Panc1 (cell line): ENCODE measurements at regions not wholly inside any gene's neighbourhood (a gene's known extent, or its start where the extent isn't known, plus 50 kb on each side); places are given as distances from the start of the nearest gene placed in this dataset.
A peak's percentile ranks its signal among the peaks of the same experiment; 100 is the strongest.

Experiments used
- ATAC-seq: fragments of 200-7000 bp; cut with Tn5 transposase; 2 replicates; pipeline ENCODE4 v1.9.1; 2020; ENCODE audit warnings: mild to moderate bottlenecking, moderate library complexity
- BruUV-seq: library from RNA; stranded (reverse); fragments of 400-500 nt; replicated peaks from 2 replicates; lab custom pipeline; 2021; lab: Mats Ljungman, UMichigan
- CTCF ChIA-PET: fragments of 300-600 bp; sonication (Branson Sonifier 250); formaldehyde crosslinking; loops from one replicate; lab custom pipeline; 2022; ENCODE audit warnings: antibody characterized with exemption; lab: Charles Lee
- POLR2A ChIA-PET: fragments of 300-600 bp; sonication (Branson Sonifier 250); formaldehyde crosslinking; loops from one replicate; lab custom pipeline; 2022; ENCODE audit warnings: antibody characterized with exemption; lab: Charles Lee
- DNase-seq: peaks from one replicate; pipeline ENCODE4 v3.0.0-alpha.2; 2010; ENCODE audit warnings: low read depth, low spot score
- H3K27ac ChIP-seq: 2 replicates; pipeline ENCODE4 v1.5.1; 2011; ENCODE audit warnings: mild to moderate bottlenecking, low read length, inconsistent platforms
- H3K27me3 ChIP-seq: fragments of 200-500 bp; sonication (Bioruptor generic); 2 replicates; pipeline ENCODE4 v1.6.0; 2014; ENCODE audit warnings: low read length, inconsistent platforms; ENCODE audit not compliant: control insufficient read depth, insufficient read depth
- H3K36me3 ChIP-seq: fragments of 200-500 bp; sonication (Bioruptor generic); 2 replicates; pipeline ENCODE4 v1.5.1; 2014; ENCODE audit warnings: inconsistent platforms, mild to moderate bottlenecking, low read length, moderate library complexity; ENCODE audit not compliant: control insufficient read depth, insufficient read depth
- H3K4me1 ChIP-seq: 2 replicates; pipeline ENCODE4 v1.5.1; 2011; ENCODE audit warnings: inconsistent platforms, mild to moderate bottlenecking, low read length, moderate library complexity; ENCODE audit not compliant: control insufficient read depth, insufficient read depth
- H3K4me3 ChIP-seq, 2 experiments: 2 replicates each; pipeline ENCODE4 v1.5.1; 2011 to 2012; ENCODE audit warnings: low read depth in 2 of 2, low read length in 2 of 2, mild to moderate bottlenecking in 2 of 2, inconsistent platforms in 1 of 2, moderate library complexity in 1 of 2
- H3K9me3 ChIP-seq: fragments of 200-500 bp; sonication (Bioruptor generic); 2 replicates; pipeline ENCODE4 v1.5.1; 2014; ENCODE audit warnings: low read depth, mild to moderate bottlenecking, inconsistent platforms, low read length, moderate library complexity; ENCODE audit not compliant: control insufficient read depth, insufficient read depth
- POLR2AphosphoS5 ChIP-seq: IDR thresholded peaks from 2 replicates; pipeline ENCODE4 v1.6.1; 2012; ENCODE audit warnings: mild to moderate bottlenecking, low read depth, low read length, moderate library complexity
- SIN3A ChIP-seq: IDR thresholded peaks from 2 replicates; pipeline ENCODE4 v1.6.1; 2012; ENCODE audit warnings: low read depth, mild to moderate bottlenecking, low read length, moderate library complexity, borderline replicate concordance; ENCODE audit not compliant: insufficient read depth
- TCF7L2 ChIP-seq: IDR thresholded peaks from 2 replicates; pipeline ENCODE4 v1.6.1; 2011; ENCODE audit warnings: mild to moderate bottlenecking, low read depth, low read length, inconsistent platforms
- in situ Hi-C: cut with HindIII; loops from 2 replicates; pipeline ENCODE4 v1.10.0; 2016; ENCODE audit warnings: low sequenced_read_pairs, low pct_unique_long_range_greater_than_20kb
- intact Hi-C: fragments of 100-400 bp; cut with micrococcal nuclease; formaldehyde crosslinking; loops from one replicate; pipeline ENCODE4 v1.10.0; 2022; ENCODE audit not compliant: unreplicated experiment
- TF ChIP-seq, protein P1 (sequence below), 2 experiments: IDR thresholded peaks; 2 replicates each; pipeline ENCODE4 v1.6.1; 2011 to 2012; ENCODE audit warnings: low read depth in 2 of 2, control low read depth in 1 of 2, low read length in 1 of 2, mild to moderate bottlenecking in 1 of 2, moderate library complexity in 1 of 2; ENCODE audit not compliant: insufficient read depth in 1 of 2
- TF ChIP-seq, protein P2 (sequence below): fragments of 450-650 bp; IDR thresholded peaks from 2 replicates; pipeline ENCODE4 v1.5.1; 2017; ENCODE audit warnings: mild to moderate bottlenecking

DNA sequence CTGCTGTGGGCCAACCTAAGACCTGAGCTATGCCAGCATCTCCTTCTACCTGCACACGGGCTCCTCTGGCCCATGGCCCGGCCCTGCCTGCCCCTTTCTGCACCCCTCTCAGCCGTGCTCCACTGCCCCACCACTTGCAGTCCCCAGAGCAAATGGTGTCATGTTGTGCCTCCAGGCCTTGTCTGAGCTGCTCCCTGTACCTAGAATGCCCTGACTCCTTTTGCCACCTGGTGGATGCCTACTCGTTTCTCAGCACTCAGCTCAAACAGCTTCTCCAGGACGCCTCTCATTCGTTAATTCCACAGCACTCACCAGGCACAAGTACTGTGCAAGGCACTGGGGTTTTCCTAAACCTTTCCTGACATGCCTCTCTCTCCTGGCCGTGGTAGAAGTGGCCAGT is 63.2 kb upstream of the PNMA1 start:
- no TSS peak for BruUV-seq
- no peaks in the 10 kb centered on the region for H3K9me3 ChIP-seq
- intact Hi-C loops = no loop called here
- no peaks in the 10 kb centered on the region for H3K36me3 ChIP-seq
- ChIA-PET POLR2A (interaction anchor here (0.7 to 1.3 kb wide), 2 partner anchors 23 to 48 kb away, joined by 4 read pairs; no protein-coding TSS in a partner anchor), CTCF (interaction anchor here (0.6 to 2.7 kb wide), 7 partner anchors 12 to 145 kb away, joined by 4 to 13 read pairs (median 4); a partner anchor contains a TSS)
- H3K27me3 ChIP-seq = no peaks in the 10 kb centered on the region
- in situ Hi-C loops = no loop called here
- H3K4me3 ChIP-seq = no peak overlapping the region
- peaks cover 45% of the 10 kb centered on the region for H3K4me1 ChIP-seq
- TF ChIP-seq, protein P1, sequence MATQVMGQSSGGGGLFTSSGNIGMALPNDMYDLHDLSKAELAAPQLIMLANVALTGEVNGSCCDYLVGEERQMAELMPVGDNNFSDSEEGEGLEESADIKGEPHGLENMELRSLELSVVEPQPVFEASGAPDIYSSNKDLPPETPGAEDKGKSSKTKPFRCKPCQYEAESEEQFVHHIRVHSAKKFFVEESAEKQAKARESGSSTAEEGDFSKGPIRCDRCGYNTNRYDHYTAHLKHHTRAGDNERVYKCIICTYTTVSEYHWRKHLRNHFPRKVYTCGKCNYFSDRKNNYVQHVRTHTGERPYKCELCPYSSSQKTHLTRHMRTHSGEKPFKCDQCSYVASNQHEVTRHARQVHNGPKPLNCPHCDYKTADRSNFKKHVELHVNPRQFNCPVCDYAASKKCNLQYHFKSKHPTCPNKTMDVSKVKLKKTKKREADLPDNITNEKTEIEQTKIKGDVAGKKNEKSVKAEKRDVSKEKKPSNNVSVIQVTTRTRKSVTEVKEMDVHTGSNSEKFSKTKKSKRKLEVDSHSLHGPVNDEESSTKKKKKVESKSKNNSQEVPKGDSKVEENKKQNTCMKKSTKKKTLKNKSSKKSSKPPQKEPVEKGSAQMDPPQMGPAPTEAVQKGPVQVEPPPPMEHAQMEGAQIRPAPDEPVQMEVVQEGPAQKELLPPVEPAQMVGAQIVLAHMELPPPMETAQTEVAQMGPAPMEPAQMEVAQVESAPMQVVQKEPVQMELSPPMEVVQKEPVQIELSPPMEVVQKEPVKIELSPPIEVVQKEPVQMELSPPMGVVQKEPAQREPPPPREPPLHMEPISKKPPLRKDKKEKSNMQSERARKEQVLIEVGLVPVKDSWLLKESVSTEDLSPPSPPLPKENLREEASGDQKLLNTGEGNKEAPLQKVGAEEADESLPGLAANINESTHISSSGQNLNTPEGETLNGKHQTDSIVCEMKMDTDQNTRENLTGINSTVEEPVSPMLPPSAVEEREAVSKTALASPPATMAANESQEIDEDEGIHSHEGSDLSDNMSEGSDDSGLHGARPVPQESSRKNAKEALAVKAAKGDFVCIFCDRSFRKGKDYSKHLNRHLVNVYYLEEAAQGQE (IDR thresholded peaks at IDR 0.05; ENCODE audit: insufficient read depth in 1 of 2, low read depth in 2 of 2, low read length in 1 of 2) = no peak
- TF ChIP-seq TCF7L2 (no peak), POLR2AphosphoS5 (no peak), SIN3A (no peak)
- TF ChIP-seq, protein P2, sequence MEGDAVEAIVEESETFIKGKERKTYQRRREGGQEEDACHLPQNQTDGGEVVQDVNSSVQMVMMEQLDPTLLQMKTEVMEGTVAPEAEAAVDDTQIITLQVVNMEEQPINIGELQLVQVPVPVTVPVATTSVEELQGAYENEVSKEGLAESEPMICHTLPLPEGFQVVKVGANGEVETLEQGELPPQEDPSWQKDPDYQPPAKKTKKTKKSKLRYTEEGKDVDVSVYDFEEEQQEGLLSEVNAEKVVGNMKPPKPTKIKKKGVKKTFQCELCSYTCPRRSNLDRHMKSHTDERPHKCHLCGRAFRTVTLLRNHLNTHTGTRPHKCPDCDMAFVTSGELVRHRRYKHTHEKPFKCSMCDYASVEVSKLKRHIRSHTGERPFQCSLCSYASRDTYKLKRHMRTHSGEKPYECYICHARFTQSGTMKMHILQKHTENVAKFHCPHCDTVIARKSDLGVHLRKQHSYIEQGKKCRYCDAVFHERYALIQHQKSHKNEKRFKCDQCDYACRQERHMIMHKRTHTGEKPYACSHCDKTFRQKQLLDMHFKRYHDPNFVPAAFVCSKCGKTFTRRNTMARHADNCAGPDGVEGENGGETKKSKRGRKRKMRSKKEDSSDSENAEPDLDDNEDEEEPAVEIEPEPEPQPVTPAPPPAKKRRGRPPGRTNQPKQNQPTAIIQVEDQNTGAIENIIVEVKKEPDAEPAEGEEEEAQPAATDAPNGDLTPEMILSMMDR = no peak
- ATAC-seq = peak; percentile 67
- 0 out of 2 replicates have a peak overlapping the region, but pooled peaks have one; percentile 25 for H3K27ac ChIP-seq
- no peak for DNase-seq

GRCh38 chr14:73776194-73776537 is 62.0 kb upstream of the PNMA1 start:
- no peaks in the 10 kb centered on the region for H3K27me3 ChIP-seq
- TF ChIP-seq, protein P2 = no peak
- TF ChIP-seq POLR2AphosphoS5 = no peak
- no peak for DNase-seq
- no TSS peak for BruUV-seq
- ATAC-seq = no peak
- in situ Hi-C loops = no loop called here
- H3K4me3 ChIP-seq = no peak overlapping the region
- intact Hi-C loops = no loop called here
- peaks cover 53% of the 10 kb centered on the region for H3K4me1 ChIP-seq
- H3K9me3 ChIP-seq = no peaks in the 10 kb centered on the region
- CTCF ChIA-PET = interaction anchor here (0.7 to 2.7 kb wide), 2 partner anchors 14 to 47 kb away, joined by 9 to 13 read pairs; no protein-coding TSS in a partner anchor
- POLR2A ChIA-PET = no interaction called here
- no peaks in the 10 kb centered on the region for H3K36me3 ChIP-seq
- H3K27ac ChIP-seq = peak overlapping the region; percentile 61; the same call in 1 of the 2 replicates
